ENCODE measurements at regions not wholly inside any gene's neighbourhood (a gene's known extent, or its start where the extent isn't known, plus 50 kb on each side); places are given as distances from the start of the nearest gene placed in this dataset.

DNA sequence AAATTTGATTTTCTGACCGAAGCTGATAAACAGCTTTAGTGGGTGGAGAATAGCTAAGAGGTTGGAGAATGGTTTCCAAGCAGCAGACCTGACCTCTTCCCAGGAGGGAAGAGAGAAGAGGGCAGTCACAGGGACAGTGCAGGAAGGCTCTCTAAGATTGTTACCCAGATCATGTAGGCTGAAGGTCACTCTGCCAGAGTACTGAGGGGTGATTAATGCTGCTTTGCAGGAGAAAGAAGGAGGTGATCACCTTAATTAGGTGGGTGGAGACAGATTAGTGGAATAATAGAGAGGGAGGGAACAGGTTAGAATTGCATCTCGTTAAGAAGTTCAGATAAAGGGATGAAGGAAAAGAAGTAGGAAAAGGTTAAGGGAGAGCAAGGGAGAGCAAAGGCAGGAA is 440.5 kb downstream of the BRINP1 start:
- in situ Hi-C loops (cut with HindIII; ENCODE audit: low sequenced_read_pairs): no loop called here
- no peak overlapping the region for H3K4me3 ChIP-seq (ENCODE audit: low read depth, low read length)
- TF ChIP-seq, protein P1, sequence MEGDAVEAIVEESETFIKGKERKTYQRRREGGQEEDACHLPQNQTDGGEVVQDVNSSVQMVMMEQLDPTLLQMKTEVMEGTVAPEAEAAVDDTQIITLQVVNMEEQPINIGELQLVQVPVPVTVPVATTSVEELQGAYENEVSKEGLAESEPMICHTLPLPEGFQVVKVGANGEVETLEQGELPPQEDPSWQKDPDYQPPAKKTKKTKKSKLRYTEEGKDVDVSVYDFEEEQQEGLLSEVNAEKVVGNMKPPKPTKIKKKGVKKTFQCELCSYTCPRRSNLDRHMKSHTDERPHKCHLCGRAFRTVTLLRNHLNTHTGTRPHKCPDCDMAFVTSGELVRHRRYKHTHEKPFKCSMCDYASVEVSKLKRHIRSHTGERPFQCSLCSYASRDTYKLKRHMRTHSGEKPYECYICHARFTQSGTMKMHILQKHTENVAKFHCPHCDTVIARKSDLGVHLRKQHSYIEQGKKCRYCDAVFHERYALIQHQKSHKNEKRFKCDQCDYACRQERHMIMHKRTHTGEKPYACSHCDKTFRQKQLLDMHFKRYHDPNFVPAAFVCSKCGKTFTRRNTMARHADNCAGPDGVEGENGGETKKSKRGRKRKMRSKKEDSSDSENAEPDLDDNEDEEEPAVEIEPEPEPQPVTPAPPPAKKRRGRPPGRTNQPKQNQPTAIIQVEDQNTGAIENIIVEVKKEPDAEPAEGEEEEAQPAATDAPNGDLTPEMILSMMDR (IDR thresholded peaks at IDR 0.05; ENCODE audit: low read depth, low read length): no peak
- no peak for DNase-seq (ENCODE audit: low read depth, low spot score)

DNA sequence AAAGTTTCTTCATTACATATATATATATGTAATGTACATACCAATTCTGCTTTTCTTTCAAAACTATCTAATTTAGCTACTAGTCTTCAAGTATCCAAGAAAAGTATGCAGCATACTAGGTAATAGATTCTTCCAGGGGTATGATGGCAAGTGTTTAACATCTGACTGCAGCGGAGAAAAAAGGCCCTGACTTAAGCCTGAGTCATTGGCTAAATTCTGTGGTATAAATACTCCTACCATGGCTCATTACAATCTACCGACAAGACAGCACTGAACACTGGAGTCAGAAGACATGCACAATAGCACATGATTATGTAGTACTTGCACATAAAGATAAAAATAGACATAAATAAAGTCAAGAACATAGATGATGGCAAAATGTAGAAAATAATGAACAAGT is 439.9 kb downstream of the BRINP1 start:
- in situ Hi-C loops (cut with HindIII; ENCODE audit: low sequenced_read_pairs): no loop called here
- DNase-seq (ENCODE audit: low read depth, low spot score): peak; percentile 74
- no peak overlapping the region for H3K4me3 ChIP-seq (ENCODE audit: low read depth, low read length)
- TF ChIP-seq, protein P1 (IDR thresholded peaks at IDR 0.05; ENCODE audit: low read depth, low read length): no peak

DNA sequence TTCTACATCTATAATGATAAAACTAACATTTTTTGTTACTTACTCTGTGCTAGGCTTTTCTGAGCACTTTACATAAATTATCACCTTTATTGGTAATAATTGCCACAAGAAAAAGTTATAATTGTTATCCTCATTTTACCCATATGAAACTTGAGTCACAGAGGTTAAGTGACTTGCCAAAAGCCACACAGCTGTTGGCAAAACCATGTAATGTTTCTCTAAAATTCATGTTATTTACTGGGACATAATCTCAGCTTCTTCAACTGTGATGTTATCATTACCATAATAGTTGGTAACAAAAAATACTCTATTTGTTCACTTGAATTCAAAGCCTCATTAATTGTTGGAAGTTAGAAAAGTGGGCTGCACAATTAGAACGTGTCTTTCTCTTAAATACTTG is 437.3 kb downstream of the BRINP1 start:
- DNase-seq (ENCODE audit: low read depth, low spot score): no peak
- in situ Hi-C loops (cut with HindIII; ENCODE audit: low sequenced_read_pairs): no loop called here
- TF ChIP-seq, protein P1 (IDR thresholded peaks at IDR 0.05; ENCODE audit: low read depth, low read length): no peak
- H3K4me3 ChIP-seq (ENCODE audit: low read depth, low read length): no peak overlapping the region

DNA sequence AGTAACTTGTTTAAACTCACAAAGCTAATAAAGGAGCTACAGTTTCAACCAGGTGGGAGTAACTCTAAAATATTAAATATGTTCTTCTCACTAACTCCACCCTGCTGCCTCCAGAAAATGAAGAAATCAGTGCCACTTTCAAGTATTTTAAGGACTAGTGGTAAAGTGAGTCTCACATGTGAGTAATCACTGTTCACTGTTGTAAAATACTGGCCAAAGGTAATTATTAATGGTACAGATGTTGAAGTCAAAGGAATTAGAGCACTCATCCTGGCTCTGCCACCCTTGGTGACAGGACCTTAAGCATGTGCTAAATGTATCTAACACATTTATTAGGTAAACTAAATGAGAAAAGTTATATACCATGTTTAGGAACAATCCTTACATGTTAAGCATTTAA is 430.7 kb downstream of the BRINP1 start:
- no peak for DNase-seq (ENCODE audit: low read depth, low spot score)
- TF ChIP-seq, protein P1 (IDR thresholded peaks at IDR 0.05; ENCODE audit: low read depth, low read length): no peak
- in situ Hi-C loops (cut with HindIII; ENCODE audit: low sequenced_read_pairs): no loop called here
- no peak overlapping the region for H3K4me3 ChIP-seq (ENCODE audit: low read depth, low read length)

DNA sequence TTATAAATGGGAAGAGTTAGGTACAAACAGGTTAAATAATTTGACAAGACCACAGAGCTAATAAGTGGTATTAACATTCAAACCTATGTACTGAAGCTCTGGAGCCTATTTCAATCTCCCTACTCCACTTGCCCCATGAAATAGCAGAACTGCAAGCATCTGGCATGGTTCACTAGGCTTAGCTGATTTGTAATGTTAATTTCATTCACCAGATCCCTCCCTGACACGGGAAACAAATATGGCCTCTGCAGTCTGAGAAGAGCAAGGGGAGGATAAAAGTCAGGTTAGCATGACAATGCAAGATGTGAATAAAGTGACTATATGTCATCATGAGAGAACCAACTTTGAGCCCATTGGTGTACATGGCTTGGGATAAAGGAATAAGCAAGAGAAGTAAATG is 428.8 kb downstream of the BRINP1 start:
- no peak for DNase-seq (ENCODE audit: low read depth, low spot score)
- TF ChIP-seq, protein P1 (IDR thresholded peaks at IDR 0.05; ENCODE audit: low read depth, low read length): no peak
- in situ Hi-C loops (cut with HindIII; ENCODE audit: low sequenced_read_pairs): no loop called here
- H3K4me3 ChIP-seq (ENCODE audit: low read depth, low read length): no peak overlapping the region

DNA sequence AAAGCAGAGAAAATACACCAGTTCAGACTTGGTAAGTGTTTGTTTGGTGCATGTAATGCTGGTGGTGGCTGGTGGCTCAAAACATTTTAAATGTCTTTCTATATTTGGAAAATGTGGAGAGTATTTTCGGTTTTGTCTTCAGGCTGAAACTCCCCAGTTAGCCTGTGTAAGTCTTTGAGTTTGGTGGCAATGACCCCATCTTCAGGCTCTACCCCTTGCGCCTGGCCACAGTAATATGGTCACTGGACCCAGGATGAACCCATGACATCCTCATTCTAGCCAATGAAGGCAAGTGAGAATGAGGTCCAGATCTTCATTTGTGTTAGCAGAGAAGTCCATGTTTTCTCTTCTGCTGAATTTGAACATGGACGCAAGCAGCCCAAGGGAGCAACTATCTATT is 422.6 kb downstream of the BRINP1 start:
- no peak overlapping the region for H3K4me3 ChIP-seq (ENCODE audit: low read depth, low read length)
- in situ Hi-C loops (cut with HindIII; ENCODE audit: low sequenced_read_pairs): no loop called here

More for the DNA sequence above, 422.6 kb downstream of the BRINP1 start:
- no peak for DNase-seq (ENCODE audit: low read depth, low spot score)
- TF ChIP-seq, protein P1 (IDR thresholded peaks at IDR 0.05; ENCODE audit: low read depth, low read length): no peak
